GM23338 (cell line): ENCODE measurements at regions not wholly inside any gene's neighbourhood (a gene's known extent, or its start where the extent isn't known, plus 50 kb on each side); places are given as distances from the start of the nearest gene placed in this dataset.
A peak's percentile ranks its signal among the peaks of the same experiment; 100 is the strongest.

Experiments used
- ATAC-seq: fragments of 200-7000 bp; cut with Tn5 transposase; 3 replicates; pipeline ENCODE4 v1.9.1; 2020
- DNase-seq: peaks from one replicate; pipeline ENCODE4 v3.0.0-alpha.2; 2015; ENCODE audit warnings: low spot score
- H2AFZ ChIP-seq: fragments of 200-600 bp; sonication (generic); 2 replicates; pipeline ENCODE4 v1.8.0; 2016; ENCODE audit warnings: antibody characterized with exemption, mild to moderate bottlenecking, moderate library complexity
- H3F3A ChIP-seq: fragments of 200-600 bp; sonication (generic); replicated peaks from 2 replicates; pipeline ENCODE4 v1.8.0; 2017; ENCODE audit warnings: antibody characterized with exemption, mixed run types, low read depth
- H3K27ac ChIP-seq: fragments of 200-600 bp; sonication (generic); 2 replicates; pipeline ENCODE4 v1.6.1; 2016; ENCODE audit warnings: low read depth
- H3K27me3 ChIP-seq: fragments of 200-600 bp; sonication (generic); 2 replicates; pipeline ENCODE4 v1.8.0; 2016; ENCODE audit warnings: mild to moderate bottlenecking, mixed run types, moderate library complexity; ENCODE audit not compliant: insufficient read depth
- H3K36me3 ChIP-seq: fragments of 200-600 bp; sonication (generic); 2 replicates; pipeline ENCODE4 v1.8.0; 2016; ENCODE audit warnings: mild to moderate bottlenecking; ENCODE audit not compliant: insufficient read depth
- H3K4me1 ChIP-seq: fragments of 200-600 bp; sonication (generic); 2 replicates; pipeline ENCODE4 v1.8.0; 2016; ENCODE audit warnings: mild to moderate bottlenecking, moderate library complexity; ENCODE audit not compliant: insufficient read depth
- H3K4me2 ChIP-seq: fragments of 200-600 bp; sonication (generic); 2 replicates; pipeline ENCODE4 v1.7.1; 2017; ENCODE audit warnings: mixed run types
- H3K4me3 ChIP-seq: fragments of 200-600 bp; sonication (generic); 2 replicates; pipeline ENCODE4 v1.6.1; 2016; ENCODE audit warnings: mixed run types
- H3K79me2 ChIP-seq: fragments of 200-600 bp; sonication (generic); replicated peaks from 2 replicates; pipeline ENCODE4 v1.8.0; 2017; ENCODE audit warnings: mild to moderate bottlenecking; ENCODE audit not compliant: insufficient read depth
- H3K9me2 ChIP-seq: fragments of 200-600 bp; sonication (generic); 2 replicates; pipeline ENCODE4 v1.8.0; 2017; ENCODE audit not compliant: insufficient read depth
- H4K20me1 ChIP-seq: fragments of 200-600 bp; sonication (generic); replicated peaks from 2 replicates; pipeline ENCODE4 v1.8.0; 2017; ENCODE audit warnings: mild to moderate bottlenecking; ENCODE audit not compliant: insufficient read depth
- H3K27ac Mint-ChIP-seq: 2 replicates; pipeline ENCODE4 v1.8.0; 2020; ENCODE audit warnings: inconsistent platforms, mild to moderate bottlenecking, moderate library complexity, mixed read lengths
- H3K27me3 Mint-ChIP-seq: 3 replicates; pipeline ENCODE4 v1.8.0; 2022; ENCODE audit warnings: low read depth, mild to moderate bottlenecking, moderate library complexity, mixed read lengths, inconsistent platforms; ENCODE audit not compliant: insufficient read depth, poor library complexity
- H3K36me3 Mint-ChIP-seq: 3 replicates; pipeline ENCODE4 v1.8.0; 2021; ENCODE audit warnings: low read depth, mild to moderate bottlenecking, inconsistent platforms, moderate library complexity, mixed read lengths
- H3K4me1 Mint-ChIP-seq: 3 replicates; pipeline ENCODE4 v1.8.0; 2020; ENCODE audit warnings: mild to moderate bottlenecking, inconsistent platforms, mixed read lengths
- H3K4me3 Mint-ChIP-seq: 3 replicates; pipeline ENCODE4 v1.8.0; 2021; ENCODE audit warnings: moderate library complexity, mild to moderate bottlenecking, inconsistent platforms, mixed read lengths
- H3K9me3 Mint-ChIP-seq: 3 replicates; pipeline ENCODE4 v1.8.0; 2020; ENCODE audit warnings: moderate library complexity, mild to moderate bottlenecking, inconsistent platforms, mixed read lengths
- CREB1 ChIP-seq: fragments of 250-450 bp; sonication (Bioruptor Pico); IDR thresholded peaks from 2 replicates; pipeline ENCODE4 v1.5.0; 2020; ENCODE audit warnings: low read depth, mild to moderate bottlenecking, moderate library complexity
- EZH2 ChIP-seq: fragments of 200-600 bp; sonication (generic); IDR thresholded peaks from one replicate; pipeline ENCODE4 v1.8.0; 2017; ENCODE audit warnings: antibody characterized with exemption, mild to moderate bottlenecking, low read depth; ENCODE audit not compliant: unreplicated experiment
- EZH2phosphoT487 ChIP-seq: fragments of 200-600 bp; sonication (generic); IDR thresholded peaks from one replicate; pipeline ENCODE4 v1.8.1; 2018; ENCODE audit warnings: antibody characterized with exemption; ENCODE audit not compliant: unreplicated experiment
- NANOG ChIP-seq: IDR thresholded peaks from 2 replicates; pipeline ENCODE4 v1.6.1; 2016; ENCODE audit warnings: antibody characterized with exemption, borderline replicate concordance
- POLR2AphosphoS5 ChIP-seq: IDR thresholded peaks from 2 replicates; pipeline ENCODE4 v1.6.1; 2016; ENCODE audit warnings: antibody characterized with exemption, low read depth
- STAT1 ChIP-seq: IDR thresholded peaks from one replicate; pipeline ENCODE4 v1.6.1; 2016; ENCODE audit warnings: antibody characterized with exemption; ENCODE audit not compliant: unreplicated experiment
- ZNF114 ChIP-seq: fragments of 250-450 bp; sonication (Bioruptor Pico); IDR thresholded peaks from 2 replicates; pipeline ENCODE4 v1.5.0; 2020; ENCODE audit warnings: mild to moderate bottlenecking, moderate library complexity
- TF ChIP-seq, protein P1 (sequence below): fragments of 250-450 bp; sonication (Bioruptor Pico); IDR thresholded peaks from 2 replicates; pipeline ENCODE4 v1.5.0; 2020; ENCODE audit warnings: mild to moderate bottlenecking, moderate library complexity
- TF ChIP-seq, protein P2 (sequence below): IDR thresholded peaks from one replicate; pipeline ENCODE4 v1.6.1; 2018; ENCODE audit warnings: antibody characterized with exemption; ENCODE audit not compliant: unreplicated experiment
- TF ChIP-seq, protein P3 (sequence below): IDR thresholded peaks from 2 replicates; pipeline ENCODE4 v1.6.1; 2016; ENCODE audit warnings: antibody characterized with exemption

DNA sequence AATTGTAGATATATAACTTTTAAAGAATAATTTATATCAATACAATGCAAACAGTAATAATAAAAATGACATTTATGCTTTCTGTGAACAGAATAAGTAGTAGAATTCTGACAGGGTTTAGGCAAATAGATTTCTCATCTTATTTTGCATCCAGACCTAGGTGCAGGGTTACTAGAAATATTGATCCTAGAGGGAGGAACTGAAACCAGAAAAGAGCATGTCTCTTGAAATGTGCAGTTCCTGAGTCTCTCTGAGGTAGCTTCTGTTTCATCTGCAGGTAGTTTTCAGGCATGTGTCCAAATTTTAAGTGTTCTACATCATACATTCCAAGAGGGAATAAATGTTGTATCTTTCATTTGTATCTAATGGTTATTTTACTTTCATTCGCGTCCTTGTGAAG, 631.9 kb upstream of the ADGRL4 start:
- Mint-ChIP-seq H3K4me3 (no peak overlapping the region), H3K4me1 (peaks cover 3% of the 10 kb centered on the region; the same call in 1 of the 3 replicates), H3K9me3 (peaks cover 7% of the 10 kb centered on the region), H3K27ac (no peak overlapping the region), H3K36me3 (0 out of 3 replicates have a peak, but pooled peaks cover 3% of the 10 kb centered on the region), H3K27me3 (peaks cover 1% of the 10 kb centered on the region)
- Histone ChIP-seq H3K9me2 (no peaks in the 10 kb centered on the region), H3K4me2 (no peak overlapping the region), H3K36me3 (no peaks in the 10 kb centered on the region), H3K79me2 (no peaks in the 10 kb centered on the region), H4K20me1 (no peaks in the 10 kb centered on the region), H3K4me3 (no peak overlapping the region), H3F3A (no peaks in the 10 kb centered on the region), H3K27me3 (no peaks in the 10 kb centered on the region), H3K27ac (no peak overlapping the region), H3K4me1 (no peaks in the 10 kb centered on the region), H2AFZ (peak overlapping the region; percentile 72; the same call in 1 of the 2 replicates)
- DNase-seq (no peak), ATAC-seq (no peak)
- TF ChIP-seq, protein P1, sequence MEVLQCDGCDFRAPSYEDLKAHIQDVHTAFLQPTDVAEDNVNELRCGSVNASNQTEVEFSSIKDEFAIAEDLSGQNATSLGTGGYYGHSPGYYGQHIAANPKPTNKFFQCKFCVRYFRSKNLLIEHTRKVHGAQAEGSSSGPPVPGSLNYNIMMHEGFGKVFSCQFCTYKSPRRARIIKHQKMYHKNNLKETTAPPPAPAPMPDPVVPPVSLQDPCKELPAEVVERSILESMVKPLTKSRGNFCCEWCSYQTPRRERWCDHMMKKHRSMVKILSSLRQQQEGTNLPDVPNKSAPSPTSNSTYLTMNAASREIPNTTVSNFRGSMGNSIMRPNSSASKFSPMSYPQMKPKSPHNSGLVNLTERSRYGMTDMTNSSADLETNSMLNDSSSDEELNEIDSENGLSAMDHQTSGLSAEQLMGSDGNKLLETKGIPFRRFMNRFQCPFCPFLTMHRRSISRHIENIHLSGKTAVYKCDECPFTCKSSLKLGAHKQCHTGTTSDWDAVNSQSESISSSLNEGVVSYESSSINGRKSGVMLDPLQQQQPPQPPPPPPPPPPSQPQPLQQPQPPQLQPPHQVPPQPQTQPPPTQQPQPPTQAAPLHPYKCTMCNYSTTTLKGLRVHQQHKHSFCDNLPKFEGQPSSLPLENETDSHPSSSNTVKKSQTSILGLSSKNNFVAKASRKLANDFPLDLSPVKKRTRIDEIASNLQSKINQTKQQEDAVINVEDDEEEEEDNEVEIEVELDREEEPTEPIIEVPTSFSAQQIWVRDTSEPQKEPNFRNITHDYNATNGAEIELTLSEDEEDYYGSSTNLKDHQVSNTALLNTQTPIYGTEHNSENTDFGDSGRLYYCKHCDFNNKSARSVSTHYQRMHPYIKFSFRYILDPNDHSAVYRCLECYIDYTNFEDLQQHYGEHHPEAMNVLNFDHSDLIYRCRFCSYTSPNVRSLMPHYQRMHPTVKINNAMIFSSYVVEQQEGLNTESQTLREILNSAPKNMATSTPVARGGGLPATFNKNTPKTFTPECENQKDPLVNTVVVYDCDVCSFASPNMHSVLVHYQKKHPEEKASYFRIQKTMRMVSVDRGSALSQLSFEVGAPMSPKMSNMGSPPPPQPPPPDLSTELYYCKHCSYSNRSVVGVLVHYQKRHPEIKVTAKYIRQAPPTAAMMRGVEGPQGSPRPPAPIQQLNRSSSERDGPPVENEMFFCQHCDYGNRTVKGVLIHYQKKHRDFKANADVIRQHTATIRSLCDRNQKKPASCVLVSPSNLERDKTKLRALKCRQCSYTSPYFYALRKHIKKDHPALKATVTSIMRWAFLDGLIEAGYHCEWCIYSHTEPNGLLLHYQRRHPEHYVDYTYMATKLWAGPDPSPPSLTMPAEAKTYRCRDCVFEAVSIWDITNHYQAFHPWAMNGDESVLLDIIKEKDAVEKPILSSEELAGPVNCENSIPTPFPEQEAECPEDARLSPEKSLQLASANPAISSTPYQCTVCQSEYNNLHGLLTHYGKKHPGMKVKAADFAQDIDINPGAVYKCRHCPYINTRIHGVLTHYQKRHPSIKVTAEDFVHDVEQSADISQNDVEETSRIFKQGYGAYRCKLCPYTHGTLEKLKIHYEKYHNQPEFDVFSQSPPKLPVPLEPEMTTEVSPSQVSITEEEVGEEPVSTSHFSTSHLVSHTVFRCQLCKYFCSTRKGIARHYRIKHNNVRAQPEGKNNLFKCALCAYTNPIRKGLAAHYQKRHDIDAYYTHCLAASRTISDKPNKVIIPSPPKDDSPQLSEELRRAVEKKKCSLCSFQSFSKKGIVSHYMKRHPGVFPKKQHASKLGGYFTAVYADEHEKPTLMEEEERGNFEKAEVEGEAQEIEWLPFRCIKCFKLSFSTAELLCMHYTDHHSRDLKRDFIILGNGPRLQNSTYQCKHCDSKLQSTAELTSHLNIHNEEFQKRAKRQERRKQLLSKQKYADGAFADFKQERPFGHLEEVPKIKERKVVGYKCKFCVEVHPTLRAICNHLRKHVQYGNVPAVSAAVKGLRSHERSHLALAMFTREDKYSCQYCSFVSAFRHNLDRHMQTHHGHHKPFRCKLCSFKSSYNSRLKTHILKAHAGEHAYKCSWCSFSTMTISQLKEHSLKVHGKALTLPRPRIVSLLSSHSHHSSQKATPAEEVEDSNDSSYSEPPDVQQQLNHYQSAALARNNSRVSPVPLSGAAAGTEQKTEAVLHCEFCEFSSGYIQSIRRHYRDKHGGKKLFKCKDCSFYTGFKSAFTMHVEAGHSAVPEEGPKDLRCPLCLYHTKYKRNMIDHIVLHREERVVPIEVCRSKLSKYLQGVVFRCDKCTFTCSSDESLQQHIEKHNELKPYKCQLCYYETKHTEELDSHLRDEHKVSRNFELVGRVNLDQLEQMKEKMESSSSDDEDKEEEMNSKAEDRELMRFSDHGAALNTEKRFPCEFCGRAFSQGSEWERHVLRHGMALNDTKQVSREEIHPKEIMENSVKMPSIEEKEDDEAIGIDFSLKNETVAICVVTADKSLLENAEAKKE: no peak
- TF ChIP-seq EZH2 (no peak), POLR2AphosphoS5 (no peak)

DNA sequence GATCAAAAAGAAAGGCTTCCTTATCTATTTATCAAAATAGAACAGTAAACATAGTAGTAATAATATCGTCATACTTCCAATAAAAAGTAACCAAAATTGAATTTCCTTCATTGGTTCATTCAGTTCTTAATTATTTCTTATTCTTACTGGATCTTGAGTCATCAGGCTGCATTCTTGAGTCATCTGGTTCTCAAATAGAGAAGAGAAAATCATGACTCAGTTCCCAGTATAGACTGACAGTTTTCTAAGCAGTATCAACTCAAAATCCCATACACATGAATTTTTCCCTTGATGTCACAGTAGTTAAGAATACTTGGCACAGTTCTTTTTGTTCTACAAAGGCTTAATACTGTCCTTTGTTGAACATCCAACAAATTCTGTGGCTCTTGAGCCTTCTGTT, 626.9 kb upstream of the ADGRL4 start:
- H3K4me1 Mint-ChIP-seq: no peaks in the 10 kb centered on the region
- ATAC-seq (no peak), DNase-seq (no peak)
- no peaks in the 10 kb centered on the region for H3K9me3 Mint-ChIP-seq
- Histone ChIP-seq H3F3A (no peaks in the 10 kb centered on the region), H3K4me3 (no peak overlapping the region), H3K79me2 (no peaks in the 10 kb centered on the region), H3K9me2 (no peaks in the 10 kb centered on the region), H3K36me3 (no peaks in the 10 kb centered on the region), H3K27ac (no peak overlapping the region), H2AFZ (no peak overlapping the region), H3K4me1 (no peaks in the 10 kb centered on the region), H3K4me2 (no peak overlapping the region), H4K20me1 (no peaks in the 10 kb centered on the region), H3K27me3 (no peaks in the 10 kb centered on the region)
- no peaks in the 10 kb centered on the region for H3K27me3 Mint-ChIP-seq
- H3K36me3 Mint-ChIP-seq: no peaks in the 10 kb centered on the region
- no peak overlapping the region for H3K4me3 Mint-ChIP-seq
- H3K27ac Mint-ChIP-seq: no peak overlapping the region
- TF ChIP-seq, protein P2, sequence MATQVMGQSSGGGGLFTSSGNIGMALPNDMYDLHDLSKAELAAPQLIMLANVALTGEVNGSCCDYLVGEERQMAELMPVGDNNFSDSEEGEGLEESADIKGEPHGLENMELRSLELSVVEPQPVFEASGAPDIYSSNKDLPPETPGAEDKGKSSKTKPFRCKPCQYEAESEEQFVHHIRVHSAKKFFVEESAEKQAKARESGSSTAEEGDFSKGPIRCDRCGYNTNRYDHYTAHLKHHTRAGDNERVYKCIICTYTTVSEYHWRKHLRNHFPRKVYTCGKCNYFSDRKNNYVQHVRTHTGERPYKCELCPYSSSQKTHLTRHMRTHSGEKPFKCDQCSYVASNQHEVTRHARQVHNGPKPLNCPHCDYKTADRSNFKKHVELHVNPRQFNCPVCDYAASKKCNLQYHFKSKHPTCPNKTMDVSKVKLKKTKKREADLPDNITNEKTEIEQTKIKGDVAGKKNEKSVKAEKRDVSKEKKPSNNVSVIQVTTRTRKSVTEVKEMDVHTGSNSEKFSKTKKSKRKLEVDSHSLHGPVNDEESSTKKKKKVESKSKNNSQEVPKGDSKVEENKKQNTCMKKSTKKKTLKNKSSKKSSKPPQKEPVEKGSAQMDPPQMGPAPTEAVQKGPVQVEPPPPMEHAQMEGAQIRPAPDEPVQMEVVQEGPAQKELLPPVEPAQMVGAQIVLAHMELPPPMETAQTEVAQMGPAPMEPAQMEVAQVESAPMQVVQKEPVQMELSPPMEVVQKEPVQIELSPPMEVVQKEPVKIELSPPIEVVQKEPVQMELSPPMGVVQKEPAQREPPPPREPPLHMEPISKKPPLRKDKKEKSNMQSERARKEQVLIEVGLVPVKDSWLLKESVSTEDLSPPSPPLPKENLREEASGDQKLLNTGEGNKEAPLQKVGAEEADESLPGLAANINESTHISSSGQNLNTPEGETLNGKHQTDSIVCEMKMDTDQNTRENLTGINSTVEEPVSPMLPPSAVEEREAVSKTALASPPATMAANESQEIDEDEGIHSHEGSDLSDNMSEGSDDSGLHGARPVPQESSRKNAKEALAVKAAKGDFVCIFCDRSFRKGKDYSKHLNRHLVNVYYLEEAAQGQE: no peak
- TF ChIP-seq CREB1 (CRISPR knock-in tag): no peak
- TF ChIP-seq ZNF114 (CRISPR knock-in tag): no peak
- TF ChIP-seq EZH2: no peak
- no peak for TF ChIP-seq STAT1
- TF ChIP-seq, protein P3, sequence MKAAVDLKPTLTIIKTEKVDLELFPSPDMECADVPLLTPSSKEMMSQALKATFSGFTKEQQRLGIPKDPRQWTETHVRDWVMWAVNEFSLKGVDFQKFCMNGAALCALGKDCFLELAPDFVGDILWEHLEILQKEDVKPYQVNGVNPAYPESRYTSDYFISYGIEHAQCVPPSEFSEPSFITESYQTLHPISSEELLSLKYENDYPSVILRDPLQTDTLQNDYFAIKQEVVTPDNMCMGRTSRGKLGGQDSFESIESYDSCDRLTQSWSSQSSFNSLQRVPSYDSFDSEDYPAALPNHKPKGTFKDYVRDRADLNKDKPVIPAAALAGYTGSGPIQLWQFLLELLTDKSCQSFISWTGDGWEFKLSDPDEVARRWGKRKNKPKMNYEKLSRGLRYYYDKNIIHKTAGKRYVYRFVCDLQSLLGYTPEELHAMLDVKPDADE: no peak
- no peak for TF ChIP-seq NANOG
- no peak for TF ChIP-seq EZH2phosphoT487
